ENCODE measurements at regions not wholly inside any gene's neighbourhood (a gene's known extent, or its start where the extent isn't known, plus 50 kb on each side); places are given as distances from the start of the nearest gene placed in this dataset.
A peak's percentile ranks its signal among the peaks of the same experiment; 100 is the strongest.
"Not testable (repeated sequence)": the region's sequence is repeated elsewhere in the genome, so short reads cannot be mapped to it uniquely, and the experiment has no call there.

- DNase-seq: no peak
Observed at GRCh38 chr1:30527511-30528140, 195.8 kb downstream of the MATN1 start.

- no peak for DNase-seq
Observed at GRCh38 chr1:30526652-30527345, 196.6 kb downstream of the MATN1 start.

- DNase-seq: no peak
Observed at GRCh38 chr1:30525971-30526651, 197.3 kb downstream of the MATN1 start.

- no peak for DNase-seq
Observed at GRCh38 chr1:30525631-30525970, 197.8 kb downstream of the MATN1 start.

- no peak for DNase-seq
Observed at GRCh38 chr1:30524840-30525617, 198.4 kb downstream of the MATN1 start.

DNA sequence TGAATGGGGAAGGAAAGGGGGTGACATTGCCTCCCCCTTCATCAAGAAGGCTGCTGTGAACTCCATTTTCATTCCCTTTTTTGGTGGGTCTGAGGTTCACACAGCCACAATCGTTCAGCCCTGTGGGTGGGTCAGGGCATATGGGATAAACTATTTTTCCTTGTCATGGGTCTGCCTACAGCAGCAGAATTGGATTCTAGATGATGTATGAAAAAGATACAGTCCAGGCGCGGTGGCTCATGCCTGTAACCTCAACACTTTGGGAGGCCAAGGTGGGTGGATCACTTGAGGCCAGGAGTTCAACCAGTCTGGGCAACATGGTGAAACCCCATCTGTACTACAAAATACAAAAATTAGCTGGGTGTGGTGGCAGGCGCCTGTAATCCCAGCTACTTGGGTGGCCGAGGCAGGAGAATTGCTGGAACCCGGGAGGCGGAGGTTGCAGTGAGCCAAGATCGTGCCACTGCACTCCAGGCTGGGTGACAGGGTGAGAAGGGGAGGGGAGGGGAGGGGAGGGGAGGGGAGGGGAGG lies 199.3 kb downstream of the MATN1 start:
- DNase-seq: not testable (repeated sequence)

DNA sequence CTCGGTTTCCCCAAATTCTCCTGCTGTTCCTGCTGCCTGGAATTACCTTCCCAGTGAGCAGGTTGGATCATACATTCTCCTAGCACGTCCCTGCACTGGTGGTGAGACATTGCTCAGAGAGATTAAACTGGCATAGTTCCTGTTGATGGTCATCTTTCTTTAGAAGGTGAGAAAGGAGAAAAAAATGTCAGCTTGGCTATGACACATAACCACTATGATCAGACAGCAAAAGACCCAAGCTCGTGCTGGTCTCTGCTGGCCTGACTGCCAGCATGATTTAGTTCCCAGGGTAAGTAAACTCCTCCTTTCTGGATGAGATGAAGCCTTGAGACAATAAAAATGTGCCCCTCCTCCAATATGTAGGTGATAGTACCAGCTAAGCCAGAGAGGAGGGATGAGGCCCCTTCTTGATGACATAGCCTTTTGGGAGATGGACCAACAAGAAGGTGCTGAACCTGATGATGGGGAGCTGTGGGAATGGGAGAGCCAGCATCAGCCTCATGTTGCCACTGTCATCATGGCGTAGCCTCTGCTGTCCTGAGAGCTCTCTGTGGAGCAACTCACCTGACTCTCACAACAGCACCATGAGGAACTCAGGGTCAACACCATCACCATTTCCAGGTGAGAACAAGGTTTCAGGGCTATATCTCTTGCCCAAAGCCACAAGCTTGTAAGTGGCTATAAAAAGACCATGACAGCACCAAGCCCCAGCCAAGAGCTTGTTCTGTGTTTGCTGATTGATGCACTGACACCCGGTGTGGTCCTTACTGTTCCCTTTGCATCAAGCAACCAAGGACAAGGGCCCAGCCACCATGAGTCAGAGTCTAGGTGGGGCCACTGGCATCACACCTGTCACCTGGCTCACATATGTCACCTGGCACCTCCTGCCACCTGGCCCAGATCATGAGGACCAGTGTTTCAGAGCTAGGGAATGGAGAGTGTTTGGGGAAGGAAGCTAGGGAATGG lies 200.0 kb downstream of the MATN1 start:
- DNase-seq: no peak

GRCh38 chr1:30522031-30523004 lies 201.1 kb downstream of the MATN1 start:
- peak; percentile 78 to 80 for DNase-seq

DNA sequence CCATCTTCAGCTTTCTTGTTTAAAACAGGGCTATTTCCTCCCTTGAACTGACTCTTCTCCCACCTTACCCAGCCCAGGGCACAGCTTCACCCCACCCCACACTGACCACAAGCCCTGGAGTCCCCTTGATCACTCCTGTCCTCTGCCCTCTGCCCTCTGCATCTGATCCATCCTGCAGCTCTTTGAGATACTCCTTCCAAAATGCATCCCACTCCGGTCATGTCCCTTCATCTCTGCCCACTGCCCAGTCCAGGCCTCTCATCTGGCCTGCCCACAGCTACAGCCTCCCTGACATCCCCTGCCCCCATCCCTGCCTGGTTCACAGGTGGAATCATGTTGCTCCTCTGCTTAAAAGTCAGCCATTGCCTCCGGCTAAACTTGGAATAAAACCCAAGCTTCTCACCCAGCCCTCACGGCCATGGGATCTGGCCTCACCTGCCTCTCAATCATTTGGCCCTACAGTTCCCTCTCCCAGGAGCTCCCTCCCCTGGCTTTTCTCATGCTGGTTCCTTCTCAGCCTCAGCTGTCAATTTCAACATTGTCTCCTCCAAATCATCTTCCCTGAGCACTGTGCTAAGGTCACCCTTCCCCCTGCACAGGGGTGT lies 202.0 kb downstream of the MATN1 start:
- no peak for DNase-seq

DNA sequence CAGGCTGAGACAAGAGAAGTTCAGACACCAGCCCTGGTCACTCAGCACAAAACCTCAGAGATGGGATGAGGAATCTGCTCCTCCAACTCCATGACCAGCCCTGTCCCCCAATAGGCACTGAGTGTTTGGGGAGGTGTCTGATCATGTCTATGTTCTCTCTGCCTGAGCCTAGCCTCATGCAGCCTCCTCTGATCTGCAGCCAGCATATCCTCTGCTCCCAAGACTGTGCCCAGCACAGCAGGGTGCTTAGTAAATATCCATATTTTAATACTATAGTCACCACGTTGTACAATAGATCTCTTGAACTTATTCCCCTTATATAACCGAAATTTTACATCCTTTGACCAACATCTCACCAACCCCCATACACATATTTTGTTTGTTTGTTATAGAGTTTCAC lies 202.9 kb downstream of the MATN1 start:
- DNase-seq: no peak

DNA sequence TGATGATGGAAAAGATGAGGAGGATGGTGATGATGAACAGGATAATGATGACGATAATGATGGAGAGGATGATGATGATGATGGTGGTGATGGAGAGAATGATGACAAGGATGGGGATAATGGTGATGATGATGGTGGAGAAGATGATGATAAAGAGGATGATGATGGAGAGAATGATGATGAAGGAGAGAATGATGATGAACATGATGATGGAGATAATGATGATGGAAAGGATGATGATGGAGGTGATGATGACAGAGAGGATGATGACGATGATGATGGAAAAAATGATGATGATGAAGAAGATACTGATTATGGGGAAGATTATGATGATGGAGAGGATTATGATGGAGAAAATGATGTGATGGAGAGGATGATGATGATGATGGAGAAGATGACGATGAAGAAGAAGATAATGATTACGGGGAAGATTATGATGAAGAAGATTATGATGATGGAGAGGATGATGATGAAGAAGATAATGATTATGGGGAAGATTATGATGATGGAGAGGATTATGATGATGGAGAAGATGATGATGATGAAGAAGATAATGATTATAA lies 204.1 kb downstream of the MATN1 start:
- no peak for DNase-seq

DNA sequence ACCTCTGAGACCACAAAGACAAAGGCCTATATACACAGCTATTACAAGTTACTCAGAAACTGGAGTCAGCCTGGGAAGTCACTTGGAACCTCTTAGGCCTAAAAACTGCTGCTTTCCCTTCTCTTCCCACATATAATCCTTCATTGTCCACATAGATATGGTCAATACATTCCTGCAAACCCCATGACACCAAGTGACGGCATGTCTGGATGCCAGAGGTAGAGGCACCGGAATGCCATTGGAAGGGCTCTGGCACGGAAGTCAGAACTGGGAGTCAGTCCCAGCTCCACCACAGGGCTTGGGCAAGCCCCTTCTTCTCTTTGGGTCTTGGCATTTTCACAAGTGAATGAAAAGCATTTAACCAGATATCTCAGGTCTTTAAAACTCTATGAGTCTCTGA lies 204.7 kb downstream of the MATN1 start:
- no peak for DNase-seq

DNA sequence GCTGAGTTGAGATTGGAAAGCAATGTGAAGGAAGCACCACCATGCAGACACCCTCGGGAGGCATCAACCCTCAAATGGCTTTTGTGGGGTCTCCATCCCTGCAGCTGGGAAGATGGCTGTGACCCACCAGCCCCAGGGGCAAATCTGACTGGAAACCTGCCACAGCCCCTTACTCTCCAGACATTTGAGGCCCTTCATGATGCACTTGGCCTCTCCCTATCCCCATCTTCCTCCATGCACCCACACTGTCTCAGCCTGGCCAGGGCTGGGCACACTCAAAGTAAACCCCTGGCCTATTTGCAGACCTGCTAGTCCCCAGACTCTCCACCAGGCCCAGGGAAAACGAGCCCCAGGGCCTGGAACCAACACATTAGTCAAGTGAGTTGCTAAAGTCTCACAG lies 205.2 kb downstream of the MATN1 start:
- no peak for DNase-seq

- not testable (repeated sequence) for DNase-seq
Observed at GRCh38 chr1:30517666-30518065, 205.7 kb downstream of the MATN1 start.

- not testable (repeated sequence) for DNase-seq
Observed at GRCh38 chr1:30517241-30517640, 206.1 kb downstream of the MATN1 start.

DNA sequence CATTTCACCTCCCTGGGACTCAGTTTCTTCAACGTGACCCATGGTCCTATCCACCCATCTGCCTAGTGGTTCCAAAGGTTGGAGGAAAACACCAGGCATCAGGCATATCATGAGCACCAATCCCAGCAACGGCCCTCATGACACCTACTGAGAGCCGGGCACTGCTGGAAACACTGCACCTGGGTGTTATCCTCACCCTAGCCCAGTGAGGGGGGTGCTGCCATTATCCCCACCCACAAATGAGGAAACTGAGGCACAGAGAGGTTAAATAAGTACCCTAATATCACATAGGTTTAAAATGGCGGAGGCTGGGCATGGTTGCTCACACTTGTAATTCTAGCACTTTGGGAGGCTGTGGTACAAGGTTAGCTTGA lies 206.9 kb downstream of the MATN1 start:
- DNase-seq: no peak

DNA sequence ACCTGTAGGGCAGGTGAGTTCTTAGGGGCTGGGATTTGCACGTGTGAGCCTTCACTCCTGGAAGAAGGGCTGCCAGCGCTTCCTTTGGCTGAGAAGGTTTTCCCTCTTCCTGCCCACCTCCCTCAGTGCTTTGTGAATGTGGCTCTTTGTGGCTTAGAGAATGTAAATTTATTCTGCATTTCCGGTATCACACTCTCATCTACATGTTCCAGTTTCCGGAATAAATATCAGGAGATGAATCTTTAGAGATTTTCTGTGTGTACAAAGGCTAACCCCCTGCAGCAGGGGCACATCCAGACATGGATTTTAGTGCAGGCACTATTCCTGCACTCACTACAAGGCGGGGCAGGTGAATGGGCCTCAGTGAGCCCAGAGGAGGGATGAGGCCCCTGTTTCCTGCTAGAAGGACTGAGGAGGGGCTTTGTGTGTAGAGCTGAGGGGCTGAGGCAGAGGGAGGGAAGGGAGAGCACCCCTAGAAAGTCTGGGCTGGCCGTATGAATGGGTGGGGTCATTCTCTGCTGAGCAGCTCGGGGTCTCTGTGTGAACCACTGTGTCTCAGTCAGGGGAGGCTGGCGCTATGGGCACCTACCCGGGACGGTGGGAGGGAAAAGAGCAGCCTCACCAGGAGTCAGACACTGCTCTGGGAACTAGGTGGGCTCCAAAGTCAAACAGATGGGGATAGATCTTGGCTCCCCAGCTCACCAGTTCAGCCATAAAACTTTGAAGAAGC lies 207.5 kb downstream of the MATN1 start:
- no peak for DNase-seq

- DNase-seq: no peak
Observed at GRCh38 chr1:30514945-30515344, 208.4 kb downstream of the MATN1 start.

All from right lung (tissue), 2 donors.